ENCODE measurements at regions not wholly inside any gene's neighbourhood (a gene's known extent, or its start where the extent isn't known, plus 50 kb on each side); places are given as distances from the start of the nearest gene placed in this dataset.
"Not testable (repeated sequence)": the region's sequence is repeated elsewhere in the genome, so short reads cannot be mapped to it uniquely, and the experiment has no call there.

DNA sequence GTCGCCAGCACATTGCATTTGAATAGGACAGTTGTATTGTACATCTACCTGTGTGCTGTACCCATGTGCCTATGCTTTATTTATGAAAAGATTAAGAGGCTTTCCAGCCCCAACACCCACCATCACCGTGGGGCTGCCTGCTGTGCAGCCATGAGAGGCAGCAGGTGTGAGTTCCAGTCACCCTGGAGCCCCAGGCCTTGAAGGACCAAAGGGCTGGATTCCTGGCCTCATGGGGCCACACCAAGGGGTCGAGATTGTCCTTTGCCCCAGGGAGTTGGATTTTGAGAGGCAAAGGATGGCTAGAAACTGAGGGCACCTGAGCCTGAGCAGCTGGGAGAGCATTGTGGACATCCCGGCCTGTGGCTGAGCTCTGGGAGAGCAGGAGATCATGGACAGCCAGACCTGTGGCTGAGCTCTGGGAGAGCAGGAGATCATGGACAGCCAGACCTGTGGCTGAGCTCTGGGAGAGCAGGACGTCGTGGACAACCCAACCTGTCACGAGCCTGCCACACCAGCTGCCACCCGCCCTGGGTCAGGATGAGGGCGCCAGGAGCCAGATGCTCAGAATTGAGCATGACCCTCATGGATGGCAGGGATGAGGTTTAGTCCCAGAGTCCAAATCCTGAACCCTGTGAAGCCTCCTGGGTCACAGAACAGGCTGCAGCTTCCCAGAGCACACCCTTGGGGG is 182.5 kb upstream of the RAB6C start:
- no peak for DNase-seq (ENCODE audit: low spot score)

DNA sequence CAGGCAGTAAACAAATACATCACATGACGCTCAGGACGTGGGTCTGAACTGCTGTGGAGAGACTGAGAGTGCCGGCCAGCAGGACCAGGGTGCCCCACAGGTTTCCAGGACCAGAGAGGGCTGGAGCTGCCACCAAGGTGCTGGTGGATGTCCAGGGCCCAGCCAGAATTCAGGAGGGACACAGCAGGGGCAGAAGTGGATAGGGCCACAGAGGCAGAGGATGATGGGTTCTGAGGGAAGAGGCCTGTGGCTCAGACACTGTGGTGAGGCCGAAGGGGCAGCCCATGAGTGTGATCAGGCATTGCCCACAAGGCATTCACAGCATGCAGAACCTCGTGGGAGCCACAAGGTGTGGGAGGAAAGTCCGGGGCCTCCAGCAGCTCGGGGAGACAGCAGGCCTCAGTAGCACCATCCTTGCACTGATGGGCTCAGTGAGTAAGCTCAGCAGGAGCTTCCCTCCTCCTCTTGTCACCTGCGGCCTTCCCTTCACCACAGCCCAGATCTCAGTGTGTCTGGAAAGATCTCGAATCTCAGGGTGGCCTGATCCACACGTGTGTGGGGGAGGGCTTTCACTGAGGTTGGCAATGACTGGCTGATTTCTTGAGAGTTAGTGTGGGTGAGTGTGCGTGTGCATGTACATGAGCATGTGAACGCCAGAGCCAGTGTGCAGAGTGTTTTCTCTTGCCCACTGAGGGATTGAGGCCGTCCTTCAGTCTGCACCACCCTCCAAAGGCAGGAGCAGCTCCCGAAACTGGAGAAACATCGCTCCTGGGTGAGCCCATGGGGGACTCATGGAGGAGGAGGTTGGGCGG is 181.8 kb upstream of the RAB6C start:
- DNase-seq (ENCODE audit: low spot score), result no peak

DNA sequence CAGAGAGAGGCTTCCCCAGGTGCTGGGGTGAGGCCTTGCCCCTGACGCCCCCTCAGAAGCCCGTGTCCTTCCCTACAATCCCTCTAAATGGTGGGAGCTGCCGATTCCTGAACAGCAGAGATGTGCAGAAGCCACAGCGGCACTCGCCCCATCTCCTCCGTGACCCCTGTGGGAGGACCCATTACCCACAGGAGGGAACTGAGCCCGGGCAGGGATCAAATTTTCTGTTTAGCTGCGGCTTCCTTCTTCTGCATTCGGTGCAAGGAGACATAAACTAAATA is 181.2 kb upstream of the RAB6C start:
- no peak for DNase-seq (ENCODE audit: low spot score)

DNA sequence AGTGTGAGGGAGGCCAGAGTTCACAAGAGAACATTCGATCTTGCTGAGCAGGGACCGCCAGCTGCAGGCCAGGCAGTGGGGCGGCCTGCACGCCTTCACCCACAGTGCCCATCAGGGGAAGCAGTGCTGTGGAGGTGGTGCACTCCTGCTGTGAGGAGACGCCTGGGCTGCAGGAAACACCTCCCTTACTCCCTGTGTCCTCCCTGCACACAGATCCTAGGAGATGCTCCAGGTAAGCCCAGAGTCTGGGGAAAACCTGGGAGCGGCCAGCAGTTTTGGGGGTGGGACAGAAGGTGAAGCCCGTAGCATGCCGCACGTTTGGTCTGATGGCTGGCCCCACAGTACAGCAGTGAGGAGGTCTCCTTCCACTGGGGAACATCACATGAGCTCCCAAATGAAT is 180.8 kb upstream of the RAB6C start:
- no peak for DNase-seq (ENCODE audit: low spot score)

DNA sequence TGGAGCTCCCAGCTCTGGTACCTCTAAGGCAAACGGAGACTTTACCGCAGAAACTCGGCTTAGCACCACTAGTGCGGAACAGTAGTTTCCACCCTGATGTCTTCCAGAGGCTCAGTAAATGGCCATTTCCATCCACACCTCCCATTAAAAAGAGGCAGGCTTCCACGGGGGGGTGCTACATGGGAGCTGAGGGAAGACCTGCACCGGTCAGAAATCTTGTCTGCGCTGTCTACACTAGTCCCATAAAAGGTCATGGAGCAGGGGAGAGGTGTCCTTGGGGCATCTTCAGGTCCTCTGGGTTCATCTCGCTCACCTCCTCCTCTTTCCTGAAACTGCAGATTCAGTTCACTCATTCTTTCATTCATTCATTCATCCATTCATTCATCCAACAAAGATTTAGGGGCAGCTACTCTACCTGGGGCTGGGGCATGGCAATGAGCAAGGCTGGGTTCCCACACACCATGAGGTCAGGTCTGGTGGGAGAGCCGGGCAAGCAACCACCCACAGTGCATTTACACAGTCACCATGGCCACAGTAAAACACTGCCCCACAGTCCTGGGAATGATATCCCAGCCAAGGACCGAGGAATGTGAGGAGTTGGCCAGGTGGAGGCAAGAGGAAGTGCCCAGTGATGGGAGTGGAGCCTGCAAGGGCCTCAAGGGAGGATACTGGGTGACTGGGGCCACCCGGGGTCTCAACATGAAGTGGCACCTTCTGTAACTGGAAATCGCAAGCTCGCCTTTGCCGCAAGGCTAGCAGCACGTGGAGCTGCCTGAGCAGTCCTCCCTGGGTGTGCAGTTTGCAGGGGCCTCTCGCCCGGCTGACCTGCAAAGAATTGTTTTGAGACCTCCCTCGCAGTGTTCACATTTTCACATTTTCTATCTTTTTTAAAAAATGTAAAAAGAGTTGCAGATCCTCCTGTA is 180.2 kb upstream of the RAB6C start:
- DNase-seq (ENCODE audit: low spot score), result no peak

DNA sequence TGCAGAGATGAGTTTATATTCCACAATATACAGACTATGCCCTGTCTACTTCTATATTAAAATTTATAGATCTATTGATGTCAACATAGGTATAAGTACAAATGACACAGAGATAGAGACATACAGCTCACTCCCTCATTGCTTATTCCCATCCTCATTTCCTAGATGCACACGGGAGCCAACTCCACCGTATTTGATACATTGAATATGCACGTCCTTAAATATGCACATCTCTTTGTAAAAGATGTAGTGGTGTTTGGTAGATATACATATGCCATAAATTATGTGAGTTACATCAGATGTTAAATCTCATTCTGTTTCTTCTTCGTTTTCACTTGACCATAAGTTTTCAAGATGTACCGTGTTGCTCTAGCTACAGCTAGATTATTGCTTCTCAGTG is 179.2 kb upstream of the RAB6C start:
- no peak for DNase-seq (ENCODE audit: low spot score)

DNA sequence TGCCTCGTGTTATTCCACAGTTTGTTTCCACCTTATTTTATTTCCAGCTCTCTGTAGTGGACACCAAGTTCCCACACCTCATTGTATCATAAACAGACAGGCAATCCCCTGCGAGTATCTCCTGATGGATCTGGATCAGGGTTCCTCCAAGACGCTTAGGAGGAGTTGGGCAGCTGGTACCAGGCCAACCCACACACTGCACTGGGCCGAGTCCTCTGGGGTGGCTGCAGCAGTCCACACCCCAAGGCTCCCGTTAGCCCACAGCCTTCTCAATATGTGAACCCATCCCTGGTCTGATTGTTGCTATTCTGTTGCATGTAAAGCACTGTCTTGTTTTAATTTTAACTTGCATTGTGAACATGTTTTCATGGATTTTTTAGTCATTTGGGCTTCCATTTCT is 178.8 kb upstream of the RAB6C start:
- DNase-seq (ENCODE audit: low spot score), result no peak

DNA sequence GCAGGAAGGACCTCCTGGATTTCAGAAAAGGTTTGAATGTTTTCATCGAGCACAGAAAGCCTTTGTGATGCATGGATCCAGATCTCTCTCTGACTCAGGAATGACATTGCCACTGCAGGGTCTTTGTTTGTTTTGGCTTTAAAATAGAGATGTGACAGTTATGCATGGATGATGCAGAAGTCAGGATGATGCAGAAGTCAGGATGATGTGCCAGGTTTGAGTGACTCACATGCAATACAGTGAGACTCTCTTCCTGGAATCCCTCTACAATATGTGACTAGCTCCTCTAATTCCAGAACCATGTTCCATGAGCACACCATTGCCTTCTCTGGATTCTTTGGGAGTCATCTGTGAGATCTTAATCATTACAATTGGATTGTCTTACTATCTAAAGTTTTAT is 177.9 kb upstream of the RAB6C start:
- no peak for DNase-seq (ENCODE audit: low spot score)

DNA sequence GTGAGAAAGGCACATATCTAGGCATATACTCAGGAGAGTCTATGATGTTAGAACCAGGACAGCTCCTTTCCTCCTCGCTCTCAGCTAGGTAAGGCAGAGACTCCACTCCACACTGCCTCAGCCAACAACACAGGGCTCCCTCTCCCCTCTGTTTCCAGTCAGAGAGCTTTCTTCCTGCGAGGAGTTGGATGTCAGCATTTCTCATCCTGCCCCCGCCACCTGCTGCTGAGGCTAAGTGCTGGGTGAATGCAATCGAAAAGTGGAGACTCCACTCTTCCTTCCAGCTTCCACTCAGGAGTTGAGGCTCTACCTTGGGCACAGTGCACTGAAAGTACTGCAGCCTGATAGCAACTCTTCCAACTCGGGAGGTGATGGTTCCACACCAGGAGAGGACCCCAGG is 177.2 kb upstream of the RAB6C start:
- DNase-seq (ENCODE audit: low spot score), result no peak

DNA sequence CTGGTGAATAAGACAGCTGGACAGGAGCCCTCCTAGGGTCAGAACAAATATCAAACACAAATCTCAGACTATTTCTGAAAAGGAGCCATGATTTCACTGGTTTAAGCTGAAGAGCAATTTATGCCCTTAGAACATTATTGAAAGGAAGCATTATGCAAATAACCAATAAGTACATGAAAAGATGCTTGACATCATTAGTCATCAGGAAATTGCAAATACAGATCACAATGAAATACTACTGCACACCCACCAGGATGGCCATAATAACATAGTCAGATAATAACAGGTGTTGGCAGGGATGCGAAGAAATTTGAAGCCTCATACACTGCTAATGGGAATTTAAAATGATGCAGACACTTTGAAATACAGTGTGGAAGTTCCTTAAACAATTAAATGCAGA is 176.4 kb upstream of the RAB6C start:
- no peak for DNase-seq (ENCODE audit: low spot score)

DNA sequence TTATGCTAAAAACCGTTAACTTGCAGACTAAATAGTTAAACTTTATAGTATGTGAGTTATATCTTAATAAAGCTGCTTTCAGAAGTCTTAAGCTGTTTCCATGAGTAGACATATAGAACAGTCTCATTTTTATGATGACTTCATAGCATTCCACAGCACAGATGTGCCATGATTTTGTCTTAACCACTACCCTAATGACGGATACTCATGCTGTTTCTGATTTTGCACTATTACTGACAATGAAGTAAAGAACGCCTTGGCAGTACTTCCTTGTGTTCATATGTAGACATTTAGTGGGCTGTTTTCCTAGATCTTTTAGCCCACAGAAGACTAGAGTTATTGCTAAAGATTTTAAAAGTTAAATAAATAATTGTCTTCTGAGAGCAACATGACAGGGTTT is 175.6 kb upstream of the RAB6C start:
- DNase-seq (ENCODE audit: low spot score), result no peak

DNA sequence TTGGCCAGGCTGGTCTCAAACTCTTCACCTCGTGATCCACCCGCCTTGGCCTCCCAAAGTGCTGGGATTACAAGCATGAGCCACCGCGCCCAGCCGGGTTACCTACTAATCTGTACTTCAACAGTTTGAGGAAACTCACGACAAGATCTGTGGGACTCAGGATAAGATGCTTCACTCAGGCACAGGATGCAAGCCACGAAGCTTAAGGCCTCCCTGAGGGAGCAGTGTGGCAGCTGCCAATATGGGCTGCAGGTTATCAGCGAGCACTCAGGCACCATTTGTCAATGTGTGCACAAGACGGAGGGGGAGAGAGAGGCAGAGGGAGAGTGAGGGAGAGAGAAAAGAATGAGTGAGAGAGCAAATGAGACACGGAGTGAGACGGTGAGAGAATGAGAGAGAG is 173.6 kb upstream of the RAB6C start:
- no peak for DNase-seq (ENCODE audit: low spot score)

DNA sequence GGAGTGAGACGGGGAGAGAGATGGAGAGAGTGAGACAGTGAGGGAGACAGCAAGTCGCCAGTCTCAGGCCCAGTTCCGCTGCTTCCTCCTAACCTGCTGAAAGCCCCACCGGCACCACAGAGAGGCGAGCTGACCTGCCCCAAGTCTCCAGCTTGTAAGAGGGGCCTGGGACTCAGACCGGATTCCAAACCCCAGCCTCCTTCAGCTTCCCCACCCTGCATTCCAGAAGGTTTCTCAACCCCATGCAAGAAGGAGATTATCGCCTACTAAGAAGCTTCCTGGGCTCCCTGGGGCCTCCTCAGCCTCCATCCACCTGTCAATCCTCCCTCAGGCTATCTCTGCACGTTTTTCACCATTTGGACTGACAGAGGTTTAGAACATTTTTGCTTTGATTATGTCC is 173.1 kb upstream of the RAB6C start:
- DNase-seq (ENCODE audit: low spot score), result no peak

DNA sequence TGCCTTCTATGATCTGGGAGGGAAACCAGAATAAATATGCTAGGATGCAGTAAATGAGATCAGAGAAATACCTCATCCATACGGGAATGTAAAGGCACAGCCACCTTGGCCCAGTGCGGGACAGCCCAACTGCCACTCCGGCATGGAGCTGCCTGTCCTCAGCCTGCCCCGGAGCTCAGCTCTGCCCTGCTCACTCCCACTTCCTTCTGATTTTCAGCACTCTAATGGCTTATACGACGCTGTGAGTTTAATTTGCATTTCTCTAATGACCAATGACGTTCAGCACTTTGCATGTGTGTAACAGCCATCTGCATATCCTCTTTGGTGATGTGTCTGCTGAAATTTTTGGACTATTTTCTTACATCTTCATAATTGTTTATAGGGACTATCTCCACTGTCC is 172.5 kb upstream of the RAB6C start:
- DNase-seq (ENCODE audit: low spot score), result no peak

DNA sequence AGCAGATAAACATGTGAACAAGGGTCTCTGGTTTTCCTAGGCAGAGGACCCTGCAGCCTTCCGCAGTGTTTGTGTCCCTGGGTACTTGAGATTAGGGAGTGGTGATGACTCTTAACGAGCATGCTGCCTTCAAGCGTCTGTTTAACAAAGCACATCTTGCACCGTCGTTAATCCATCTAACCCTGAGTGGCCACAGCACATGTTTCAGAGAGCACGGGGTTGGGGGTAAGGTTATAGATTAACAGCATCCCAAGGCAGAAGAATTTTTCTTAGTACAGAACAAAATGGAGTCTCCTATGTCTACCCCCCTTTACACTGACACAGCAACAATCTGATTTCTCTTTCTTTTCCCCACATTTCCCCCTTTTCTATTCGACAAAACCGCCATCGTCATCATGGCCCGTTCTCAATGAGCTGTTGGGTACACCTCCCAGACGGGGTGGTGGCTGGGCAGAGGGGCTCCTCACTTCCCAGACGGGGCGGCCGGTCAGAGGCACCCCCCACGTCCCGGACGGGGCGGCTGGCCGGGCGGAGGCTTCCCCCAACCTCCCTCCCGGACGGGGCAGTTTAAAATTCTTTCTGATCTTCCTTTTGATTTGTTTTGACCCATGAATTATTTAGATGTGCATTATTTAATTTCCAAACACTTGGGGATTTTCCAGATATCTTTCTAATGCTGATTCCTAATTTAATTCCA is 171.7 kb upstream of the RAB6C start:
- DNase-seq (ENCODE audit: low spot score), result not testable (repeated sequence)

DNA sequence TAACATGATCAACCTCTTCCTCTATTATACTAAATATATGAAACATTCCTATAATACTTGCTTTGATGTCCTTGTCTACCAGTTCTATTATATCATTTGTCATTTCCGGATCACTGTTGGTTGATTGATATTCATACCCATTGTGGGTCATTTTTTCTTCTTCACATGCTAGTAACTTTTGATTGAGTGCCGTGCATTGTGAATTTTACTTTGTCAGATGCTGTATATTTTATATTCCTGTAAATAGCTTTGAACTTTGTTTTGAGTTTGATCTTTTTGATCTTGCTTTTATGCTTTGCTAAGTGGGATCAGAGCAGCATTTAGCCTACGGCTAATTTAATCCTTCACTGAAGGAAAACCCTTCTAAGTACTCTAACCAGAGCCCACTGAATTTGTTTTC is 168.9 kb upstream of the RAB6C start:
- no peak for DNase-seq (ENCODE audit: low spot score)

DNA sequence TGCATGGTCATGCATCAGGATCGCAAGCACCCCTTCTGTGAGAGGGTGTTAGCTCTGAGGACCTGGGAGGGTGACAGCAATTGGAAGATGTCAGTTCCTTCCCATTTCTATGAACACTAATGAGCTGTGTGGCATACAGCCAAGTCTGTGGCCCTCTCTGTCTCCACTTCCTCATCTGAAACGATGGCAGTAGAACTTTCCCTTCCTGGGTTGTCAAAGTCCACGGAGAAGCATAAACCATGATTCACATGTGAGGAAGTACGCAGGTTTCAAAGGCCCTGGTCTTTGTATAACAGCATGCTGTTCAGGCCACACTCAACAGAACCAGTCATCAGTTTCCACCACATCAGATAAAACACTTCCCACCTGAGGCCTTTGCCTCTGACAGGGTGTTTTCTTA is 167.4 kb upstream of the RAB6C start:
- DNase-seq (ENCODE audit: low spot score), result no peak

DNA sequence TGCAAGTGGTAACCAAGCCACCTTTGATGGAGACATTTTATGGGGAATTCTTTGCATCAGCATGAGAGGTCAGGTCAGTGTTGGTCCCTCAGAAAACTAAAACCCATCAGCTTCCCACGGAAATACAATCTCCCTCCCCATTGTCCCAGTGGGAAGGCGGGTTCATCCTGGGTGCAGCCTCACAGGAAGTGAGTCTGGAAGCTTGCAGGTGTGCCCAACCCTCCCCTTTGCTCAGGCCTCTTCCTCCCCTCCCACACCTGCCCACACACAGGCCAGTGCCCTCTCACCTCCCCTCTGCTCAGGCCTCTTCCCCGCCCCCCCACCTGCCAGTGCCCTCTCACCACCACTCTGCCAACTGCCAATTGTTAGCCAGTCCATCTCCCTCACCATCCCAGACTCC is 166.8 kb upstream of the RAB6C start:
- no peak for DNase-seq (ENCODE audit: low spot score)

DNA sequence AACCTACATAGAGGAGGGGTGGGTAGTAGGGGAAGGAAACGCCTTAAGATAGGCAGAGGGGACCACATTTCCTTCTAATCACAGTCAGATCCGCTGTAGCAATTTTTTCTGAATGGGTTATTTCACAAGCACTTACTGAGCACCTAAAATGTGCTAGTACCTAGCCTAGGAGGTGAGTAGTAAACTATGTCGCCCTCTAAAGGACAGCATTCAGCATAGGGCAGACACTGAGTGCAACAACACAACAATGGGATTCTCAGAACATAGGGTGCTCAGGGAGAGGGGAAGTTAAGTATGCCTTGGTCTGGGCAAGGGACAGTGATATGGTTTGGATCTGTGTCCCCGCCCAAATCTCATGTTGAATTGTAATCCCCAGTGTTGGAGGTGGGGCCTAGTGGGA is 166.1 kb upstream of the RAB6C start:
- DNase-seq (ENCODE audit: low spot score), result no peak

DNA sequence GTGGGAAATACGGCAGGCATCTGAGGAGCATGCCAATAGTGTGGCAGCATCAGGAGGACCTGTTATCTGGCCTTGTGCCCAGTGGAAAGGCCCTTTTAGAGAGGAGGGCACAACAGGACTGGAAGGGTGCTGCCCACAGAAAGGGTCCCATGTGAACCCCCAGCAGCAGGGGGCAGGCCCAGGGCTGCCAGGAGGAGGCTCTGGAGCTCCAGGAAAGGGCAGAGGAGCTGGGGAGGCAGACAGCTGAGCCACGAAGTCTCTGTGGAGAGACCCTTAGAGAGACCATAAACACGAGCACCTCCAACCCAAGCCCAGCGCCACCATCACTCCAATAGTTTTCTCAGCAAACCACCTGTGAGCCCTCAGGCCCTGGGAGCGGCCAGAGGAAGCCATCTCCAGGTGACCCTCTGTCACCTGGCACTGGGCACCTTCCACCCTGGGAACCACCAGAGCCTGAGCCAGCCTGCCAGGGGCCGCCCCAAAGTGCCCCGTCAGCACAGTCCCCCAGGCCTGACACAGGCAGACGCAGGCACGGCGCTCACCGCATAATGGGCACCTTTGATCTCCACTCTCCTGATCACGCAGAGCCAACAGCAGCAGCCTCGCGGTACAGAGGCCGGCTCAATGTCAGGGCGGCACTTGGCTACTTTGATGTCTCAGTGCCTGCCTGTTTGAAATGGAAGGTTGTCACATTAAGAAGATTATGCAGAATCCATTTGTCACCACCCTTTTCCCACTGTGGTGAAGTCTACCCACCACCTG is 162.5 kb upstream of the RAB6C start:
- DNase-seq (ENCODE audit: low spot score), result no peak

DNA sequence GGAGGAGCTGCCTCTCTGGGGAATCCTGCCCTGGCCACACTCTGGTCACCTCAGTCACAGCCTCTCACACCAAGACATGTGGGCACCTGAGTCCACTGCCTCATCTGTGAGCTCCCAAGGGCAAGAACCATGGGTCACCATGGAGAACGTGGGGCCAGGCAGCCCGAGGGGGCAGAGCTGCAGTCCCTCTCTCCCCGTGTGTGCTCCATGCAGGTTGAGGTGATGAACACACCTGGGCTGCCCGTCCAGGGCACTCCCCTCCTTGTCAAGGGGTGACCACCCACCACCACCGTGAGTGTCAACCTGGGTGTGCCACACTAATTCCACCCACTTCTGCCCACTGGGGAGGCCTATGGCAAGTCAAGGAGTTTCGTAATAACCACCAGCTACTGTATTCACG is 159.6 kb upstream of the RAB6C start:
- DNase-seq (ENCODE audit: low spot score), result no peak

DNA sequence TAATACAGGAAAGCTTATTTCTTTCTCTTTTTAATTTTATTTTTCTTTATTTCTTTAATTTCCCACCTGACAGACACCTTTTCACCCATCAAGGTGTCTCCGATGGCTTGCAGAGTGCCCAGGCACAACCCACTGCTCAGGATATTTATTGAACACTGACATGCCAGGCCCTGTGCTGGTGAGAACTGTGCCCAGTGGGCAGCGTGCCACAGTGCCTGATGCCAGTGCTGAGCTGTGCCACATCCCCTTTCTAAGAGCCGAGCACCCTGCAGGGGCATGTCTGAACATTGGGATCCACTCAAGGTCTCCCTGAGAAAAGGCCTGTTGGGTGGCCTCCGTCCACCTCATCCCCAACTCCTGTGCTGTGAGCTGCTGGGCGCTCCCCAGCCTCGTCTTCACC is 158.6 kb upstream of the RAB6C start:
- no peak for DNase-seq (ENCODE audit: low spot score)

All from activated CD4-positive, alpha-beta T cell treated with anti-CD3 and anti-CD28 coated beads, Interleukin-2, Interleukin-4, amounts not matched to agents 100 ng/mL and 50 ng/mL, durations not matched to agents 16 hours and 8 hours (primary cell).